Adrenal gland (tissue), 9 donors: ENCODE measurements at regions not wholly inside any gene's neighbourhood (a gene's known extent, or its start where the extent isn't known, plus 50 kb on each side); places are given as distances from the start of the nearest gene placed in this dataset.

Source experiments
- DNase-seq, 7 donors: peaks; one replicate each; pipeline ENCODE4 v3.0.0-alpha.2; 2019 to 2020
- H3K27ac ChIP-seq, 5 donors: fragments of 200-600 bp; sonication (generic) in 4 of 5; 1 replicate in 3 of 5; 2 replicates in 2 of 5; pipeline versions ENCODE4 v1.5.1 to v1.8.0; 2016 to 2020; ENCODE audit warnings: mild to moderate bottlenecking in 1 of 5
- H3K27me3 ChIP-seq: fragments of 200-600 bp; 2 replicates; pipeline ENCODE4 v1.8.0; 2021
- H3K36me3 ChIP-seq, 2 donors: fragments of 200-600 bp; replicated peaks in 1 of 2; 1 replicate in 1 of 2; 2 replicates in 1 of 2; pipeline versions ENCODE4 v1.5.1 to v1.8.0; 2018 to 2022
- H3K4me1 ChIP-seq, 2 donors: fragments of 200-600 bp; replicated peaks in 1 of 2; 1 replicate in 1 of 2; 2 replicates in 1 of 2; pipeline versions ENCODE4 v1.5.1 to v1.8.0; 2018 to 2021
- H3K4me3 ChIP-seq, 4 donors: fragments of 200-600 bp; sonication (generic) in 3 of 4; one replicate each; pipeline ENCODE4 v1.5.1; 2016 to 2018
- H3K9me3 ChIP-seq, 3 donors: fragments of 200-600 bp; sonication (generic) in 1 of 3; replicated peaks in 1 of 3; 1 replicate in 2 of 3; 2 replicates in 1 of 3; pipeline versions ENCODE4 v1.5.1 to v1.8.0; 2016 to 2021
- CTCF ChIP-seq, 6 experiments: fragments of 450-650 bp in 4 of 6; fragments of 200-600 bp in 2 of 6; sonication (generic) in 1 of 6; IDR thresholded peaks; 1 replicate in 5 of 6; 2 replicates in 1 of 6; pipeline versions ENCODE4 v1.5.1 to v1.8.0; 2016 to 2021; ENCODE audit warnings: antibody characterized with exemption in 6 of 6, mild to moderate bottlenecking in 2 of 6, moderate library complexity in 1 of 6
- POLR2A ChIP-seq, 2 donors: fragments of 450-650 bp; IDR thresholded peaks; one replicate each; pipeline ENCODE4 v1.6.1; 2017; ENCODE audit warnings: antibody characterized with exemption in 2 of 2, mild to moderate bottlenecking in 2 of 2, moderate library complexity in 1 of 2
- WGBS, 4 donors: extraction: QIAGEN DNeasy Blood & Tissue Kit in 2 of 4; methylation state at CpG; one replicate each; pipeline versions ENCODE4 v1.1.5 to v1.1.7; 2013 to 2017; 5-methylcytosine and 5-hydroxymethylcytosine counted together
- intact Hi-C, 2 donors: fragments of 100-400 bp; cut with DNase I; formaldehyde crosslinking; loops; one replicate each; pipeline versions ENCODE4 v1.14.1 to v1.15.0; 2022 to 2023
- donor health status: healthy with polysubstance abuse.
- donor health status: Bipolar disorder and iron deficiency.
- donor health status: DM: yes; HTN: yes; CAD: no.
- donor health status: DM: no; HTN: no; CAD: no.
- donor health status: DM: no; HTN: no; CAD: no.

GRCh38 chr1:165039996-165040395, 316.5 kb downstream of the LMX1A start:
- Histone ChIP-seq H3K27me3 (no peaks in the 10 kb centered on the region), H3K27ac (no peak overlapping the region), H3K4me1 (no peaks in the 10 kb centered on the region), H3K9me3 (no peaks in the 10 kb centered on the region), H3K36me3 (no peaks in the 10 kb centered on the region), H3K4me3 (no peak overlapping the region)
- 45 to 76% (median 66%) methylated on average over 3 of the region's 3 CpGs for WGBS, 4 donors
- intact Hi-C loops = no loop called here
- DNase-seq = no peak
- TF ChIP-seq CTCF (IDR thresholded peaks at IDR 0.05) (no peak), POLR2A (IDR thresholded peaks at IDR 0.05) (no peak)

DNA sequence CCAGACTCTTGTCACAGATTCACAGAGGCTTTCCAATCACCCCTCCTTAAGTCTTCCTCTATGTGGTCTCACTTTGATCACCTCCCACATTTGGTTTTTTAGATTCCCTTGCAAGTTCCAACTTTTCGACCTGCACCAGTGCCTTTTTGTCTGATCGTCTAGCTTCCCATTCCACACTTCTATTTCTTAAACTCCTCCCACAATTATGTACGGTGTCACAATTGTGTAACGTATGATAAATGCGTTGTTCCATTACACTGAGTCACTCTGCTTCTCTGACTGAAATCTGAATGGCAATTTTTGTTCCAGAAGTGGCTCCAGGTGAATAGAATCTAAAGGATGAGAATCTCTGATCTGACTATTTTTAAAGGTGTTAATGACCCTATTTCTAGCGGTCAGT, 320.1 kb downstream of the LMX1A start:
- 74 to 84% (median 82%) methylated on average over 6 of the region's 6 CpGs for WGBS, 4 donors
- H3K27ac ChIP-seq = no peak overlapping the region
- H3K4me1 ChIP-seq = no peaks in the 10 kb centered on the region
- H3K36me3 ChIP-seq = no peaks in the 10 kb centered on the region
- intact Hi-C loops = no loop called here
- no peak overlapping the region for H3K4me3 ChIP-seq
- TF ChIP-seq POLR2A (IDR thresholded peaks at IDR 0.05) (no peak), CTCF (IDR thresholded peaks at IDR 0.05) (no peak)
- H3K9me3 ChIP-seq = no peaks in the 10 kb centered on the region
- DNase-seq = no peak
- no peaks in the 10 kb centered on the region for H3K27me3 ChIP-seq

DNA sequence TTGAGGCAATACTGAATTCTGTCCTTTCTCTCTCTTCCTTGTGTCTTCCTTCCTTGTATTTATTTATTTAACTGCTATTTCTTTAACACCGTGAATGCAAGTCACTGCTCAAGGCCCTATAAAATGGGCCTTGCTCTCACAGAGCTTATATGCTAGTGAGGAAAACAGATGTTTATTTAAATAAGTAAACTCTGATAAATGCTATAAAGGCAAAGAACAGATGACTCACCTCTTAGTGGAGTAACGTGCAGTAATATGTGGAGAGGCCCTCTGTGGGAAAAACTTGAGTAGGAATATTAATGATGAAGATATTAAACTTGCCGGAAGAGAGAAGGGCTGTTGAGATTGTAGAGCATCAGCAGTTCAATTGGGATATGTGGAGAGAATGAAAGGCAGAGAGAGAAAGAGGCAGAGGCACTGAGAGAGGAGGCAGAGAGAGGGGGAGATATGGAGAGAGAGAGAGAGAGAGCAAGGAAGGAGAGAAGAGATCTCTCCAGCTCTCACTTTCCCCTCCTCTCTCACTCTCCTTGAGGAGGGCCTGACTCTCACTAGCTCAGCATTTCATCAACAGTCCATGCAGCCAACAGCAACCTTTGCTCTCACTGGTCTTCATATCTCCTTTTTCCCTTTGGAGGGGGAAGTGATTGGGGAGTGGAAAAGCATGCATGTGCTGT, 322.2 kb downstream of the LMX1A start:
- no peaks in the 10 kb centered on the region for H3K9me3 ChIP-seq
- no peak for TF ChIP-seq POLR2A (IDR thresholded peaks at IDR 0.05)
- no peak for TF ChIP-seq CTCF (IDR thresholded peaks at IDR 0.05)
- H3K27ac ChIP-seq = no peak overlapping the region

GRCh38 chr1:165031001-165031400, 325.5 kb downstream of the LMX1A start:
- TF ChIP-seq POLR2A (IDR thresholded peaks at IDR 0.05) = no peak

More for the DNA sequence above, 322.2 kb downstream of the LMX1A start:
- DNase-seq = no peak
- Histone ChIP-seq H3K4me1 (no peaks in the 10 kb centered on the region), H3K36me3 (no peaks in the 10 kb centered on the region), H3K27me3 (no peaks in the 10 kb centered on the region), H3K4me3 (no peak overlapping the region)
- intact Hi-C loops = no loop called here
- 65 to 71% (median 67%) methylated on average over 3 of the region's 3 CpGs for WGBS, 4 donors

GRCh38 chr1:165025805-165026204, 330.7 kb downstream of the LMX1A start:
- no peak for DNase-seq
- H3K27ac ChIP-seq = no peak overlapping the region
- TF ChIP-seq POLR2A (IDR thresholded peaks at IDR 0.05) (no peak), CTCF (IDR thresholded peaks at IDR 0.05) (no peak)
- H3K27me3 ChIP-seq = no peaks in the 10 kb centered on the region
- no peaks in the 10 kb centered on the region for H3K4me1 ChIP-seq
- H3K4me3 ChIP-seq = no peak overlapping the region
- intact Hi-C loops = no loop called here
- H3K9me3 ChIP-seq = no peaks in the 10 kb centered on the region
- WGBS, 4 donors = 80 to 89% (median 86%) methylated on average over 2 of the region's 2 CpGs
- H3K36me3 ChIP-seq = no peaks in the 10 kb centered on the region

More at GRCh38 chr1:165031001-165031400, 325.5 kb downstream of the LMX1A start:
- intact Hi-C loops = no loop called here
- Histone ChIP-seq H3K4me1 (no peaks in the 10 kb centered on the region), H3K9me3 (no peaks in the 10 kb centered on the region), H3K27me3 (no peaks in the 10 kb centered on the region), H3K27ac (no peak overlapping the region), H3K36me3 (no peaks in the 10 kb centered on the region), H3K4me3 (no peak overlapping the region)
- no peak for DNase-seq
- WGBS, 4 donors = 57 to 67% (median 62%) methylated on average over 2 of the region's 2 CpGs
